ENCODE measurements at regions not wholly inside any gene's neighbourhood (a gene's known extent, or its start where the extent isn't known, plus 50 kb on each side); places are given as distances from the start of the nearest gene placed in this dataset.

- Histone ChIP-seq H3K4me3 (replicated peaks in 1 of 3; ENCODE audit: insufficient read depth in 1 of 3, low read depth in 1 of 3, low read length in 3 of 3) (no peak overlapping the region), H3K9me3 (replicated peaks; ENCODE audit: control insufficient read depth, insufficient read depth, low read length) (peaks cover 5% of the 10 kb centered on the region), H4K20me1 (replicated peaks; ENCODE audit: control insufficient read depth, extremely low read depth, insufficient read depth, low read length) (no peaks in the 10 kb centered on the region), H3K36me3 (ENCODE audit: control insufficient read depth in 2 of 2, extremely low read depth in 1 of 2, insufficient read depth in 2 of 2, low read length in 2 of 2) (no peaks in the 10 kb centered on the region), H3K4me2 (ENCODE audit: insufficient read depth, low read length) (no peak overlapping the region), H2AFZ (ENCODE audit: low read depth, low read length) (no peak overlapping the region), H3K27me3 (ENCODE audit: control insufficient read depth in 2 of 2, insufficient read depth in 2 of 2, low read length in 2 of 2) (no peaks in the 10 kb centered on the region), H3K4me1 (ENCODE audit: control insufficient read depth, extremely low read depth, insufficient read depth, low read length) (no peaks in the 10 kb centered on the region), H3K27ac (ENCODE audit: insufficient read depth, low read depth, low read length) (no peak overlapping the region), H3K9ac (replicated peaks; ENCODE audit: extremely low read depth, insufficient read depth, low read length) (no peak overlapping the region), H3K9me1 (replicated peaks; ENCODE audit: control insufficient read depth, extremely low read depth, insufficient read depth, low read length) (no peaks in the 10 kb centered on the region), H3K79me2 (ENCODE audit: control insufficient read depth, insufficient read depth, low read length) (no peaks in the 10 kb centered on the region)
- ChIA-PET CTCF (no interaction called here), POLR2A (no interaction called here)
- dilution Hi-C loops (cut with MboI; ENCODE audit: extremely low pct_ligation_motif_present, low sequenced_read_pairs) (no loop called here), intact Hi-C loops (cut with micrococcal nuclease) (no loop called here)
- TF ChIP-seq FOS (IDR thresholded peaks at IDR 0.05; ENCODE audit: borderline replicate concordance, insufficient read depth, low read length) (no peak), JUN (IDR thresholded peaks at IDR 0.05; ENCODE audit: borderline replicate concordance, insufficient read depth, insufficient read length, low read depth) (no peak), GATA2 (IDR thresholded peaks at IDR 0.05; ENCODE audit: insufficient read depth, insufficient read length, low read depth, low read length) (no peak), MYC (IDR thresholded peaks at IDR 0.05; ENCODE audit: low read depth, low read length) (no peak)
- TF ChIP-seq, protein P1, sequence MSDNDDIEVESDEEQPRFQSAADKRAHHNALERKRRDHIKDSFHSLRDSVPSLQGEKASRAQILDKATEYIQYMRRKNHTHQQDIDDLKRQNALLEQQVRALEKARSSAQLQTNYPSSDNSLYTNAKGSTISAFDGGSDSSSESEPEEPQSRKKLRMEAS (IDR thresholded peaks at IDR 0.05; ENCODE audit: insufficient read depth, insufficient read length), result no peak
- TF ChIP-seq, protein P2, sequence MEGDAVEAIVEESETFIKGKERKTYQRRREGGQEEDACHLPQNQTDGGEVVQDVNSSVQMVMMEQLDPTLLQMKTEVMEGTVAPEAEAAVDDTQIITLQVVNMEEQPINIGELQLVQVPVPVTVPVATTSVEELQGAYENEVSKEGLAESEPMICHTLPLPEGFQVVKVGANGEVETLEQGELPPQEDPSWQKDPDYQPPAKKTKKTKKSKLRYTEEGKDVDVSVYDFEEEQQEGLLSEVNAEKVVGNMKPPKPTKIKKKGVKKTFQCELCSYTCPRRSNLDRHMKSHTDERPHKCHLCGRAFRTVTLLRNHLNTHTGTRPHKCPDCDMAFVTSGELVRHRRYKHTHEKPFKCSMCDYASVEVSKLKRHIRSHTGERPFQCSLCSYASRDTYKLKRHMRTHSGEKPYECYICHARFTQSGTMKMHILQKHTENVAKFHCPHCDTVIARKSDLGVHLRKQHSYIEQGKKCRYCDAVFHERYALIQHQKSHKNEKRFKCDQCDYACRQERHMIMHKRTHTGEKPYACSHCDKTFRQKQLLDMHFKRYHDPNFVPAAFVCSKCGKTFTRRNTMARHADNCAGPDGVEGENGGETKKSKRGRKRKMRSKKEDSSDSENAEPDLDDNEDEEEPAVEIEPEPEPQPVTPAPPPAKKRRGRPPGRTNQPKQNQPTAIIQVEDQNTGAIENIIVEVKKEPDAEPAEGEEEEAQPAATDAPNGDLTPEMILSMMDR (IDR thresholded peaks at IDR 0.05; ENCODE audit: extremely low read depth in 1 of 2, insufficient read depth in 1 of 2, low read depth in 1 of 2, low read length in 2 of 2), result no peak
- BruUV-seq (replicated peaks), result no TSS peak
- no peak for FAIRE-seq
- DNase-seq (ENCODE audit: low read depth, low spot score), result no peak
Observed at GRCh38 chr4:170325599-170325998, 235.8 kb upstream of the AADAT start.

DNA sequence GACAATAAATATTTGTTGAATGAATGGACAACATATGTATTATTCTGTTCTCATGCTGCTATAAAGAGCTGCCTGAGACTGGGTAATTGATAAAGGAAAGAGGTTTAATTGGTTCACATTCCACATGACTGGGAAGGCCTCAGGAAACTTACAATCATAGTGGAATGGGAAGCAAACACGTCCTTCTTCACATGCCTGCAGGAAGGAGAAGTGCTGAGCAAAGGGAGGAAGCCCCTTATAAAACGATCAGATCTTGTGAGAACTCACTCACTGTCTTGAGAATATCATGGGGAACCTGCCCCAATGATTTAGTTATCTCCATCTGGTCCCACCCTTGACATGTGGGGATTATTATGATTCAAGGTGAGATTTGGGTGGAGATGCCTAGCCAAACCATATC, 233.9 kb upstream of the AADAT start:
- DNase-seq (ENCODE audit: low read depth, low spot score), result no peak
- no peaks in the 10 kb centered on the region for H3K79me2 ChIP-seq (ENCODE audit: control insufficient read depth, insufficient read depth, low read length)
- no peak overlapping the region for H3K9ac ChIP-seq (replicated peaks; ENCODE audit: extremely low read depth, insufficient read depth, low read length)
- peaks cover 2% of the 10 kb centered on the region for H3K9me3 ChIP-seq (replicated peaks; ENCODE audit: control insufficient read depth, insufficient read depth, low read length)
- no TSS peak for BruUV-seq (replicated peaks)
- no peaks in the 10 kb centered on the region for H3K4me1 ChIP-seq (ENCODE audit: control insufficient read depth, extremely low read depth, insufficient read depth, low read length)
- intact Hi-C loops (cut with micrococcal nuclease) (no loop called here), dilution Hi-C loops (cut with MboI; ENCODE audit: extremely low pct_ligation_motif_present, low sequenced_read_pairs) (no loop called here)
- CTCF ChIA-PET, result no interaction called here
- no peaks in the 10 kb centered on the region for H3K27me3 ChIP-seq (ENCODE audit: control insufficient read depth in 2 of 2, insufficient read depth in 2 of 2, low read length in 2 of 2)
- H2AFZ ChIP-seq (ENCODE audit: low read depth, low read length), result no peak overlapping the region
- H3K36me3 ChIP-seq (ENCODE audit: control insufficient read depth in 2 of 2, extremely low read depth in 1 of 2, insufficient read depth in 2 of 2, low read length in 2 of 2), result no peaks in the 10 kb centered on the region
- no peak overlapping the region for H3K4me3 ChIP-seq (replicated peaks in 1 of 3; ENCODE audit: insufficient read depth in 1 of 3, low read depth in 1 of 3, low read length in 3 of 3)
- no peaks in the 10 kb centered on the region for H4K20me1 ChIP-seq (replicated peaks; ENCODE audit: control insufficient read depth, extremely low read depth, insufficient read depth, low read length)
- H3K4me2 ChIP-seq (ENCODE audit: insufficient read depth, low read length), result no peak overlapping the region
- FAIRE-seq, result no peak
- no peak for TF ChIP-seq MYC (IDR thresholded peaks at IDR 0.05; ENCODE audit: low read depth, low read length)
- TF ChIP-seq EZH2 (IDR thresholded peaks at IDR 0.05; ENCODE audit: borderline replicate concordance, low read depth, low read length, severe bottlenecking), result no peak
- no peak for TF ChIP-seq JUN (IDR thresholded peaks at IDR 0.05; ENCODE audit: borderline replicate concordance, insufficient read depth, insufficient read length, low read depth)
- TF ChIP-seq POLR2A (IDR thresholded peaks at IDR 0.05; ENCODE audit: low read depth, low read length), result no peak
- TF ChIP-seq GATA2 (IDR thresholded peaks at IDR 0.05; ENCODE audit: insufficient read depth, insufficient read length, low read depth, low read length), result no peak
- no peak for TF ChIP-seq FOS (IDR thresholded peaks at IDR 0.05; ENCODE audit: borderline replicate concordance, insufficient read depth, low read length)
- TF ChIP-seq, protein P1 (IDR thresholded peaks at IDR 0.05; ENCODE audit: insufficient read depth, insufficient read length), result no peak
- TF ChIP-seq POLR2AphosphoS5 (IDR thresholded peaks at IDR 0.05; ENCODE audit: insufficient read depth, low read depth, low read length), result no peak
- TF ChIP-seq, protein P2 (IDR thresholded peaks at IDR 0.05; ENCODE audit: extremely low read depth in 1 of 2, insufficient read depth in 1 of 2, low read depth in 1 of 2, low read length in 2 of 2), result no peak
- H3K27ac ChIP-seq (ENCODE audit: insufficient read depth, low read depth, low read length), result no peak overlapping the region
- no peaks in the 10 kb centered on the region for H3K9me1 ChIP-seq (replicated peaks; ENCODE audit: control insufficient read depth, extremely low read depth, insufficient read depth, low read length)
- POLR2A ChIA-PET, result no interaction called here
